CD4-positive, alpha-beta T cell treated with Interleukin-6 for 4 hours (primary cell): ENCODE measurements at regions not wholly inside any gene's neighbourhood (a gene's known extent, or its start where the extent isn't known, plus 50 kb on each side); places are given as distances from the start of the nearest gene placed in this dataset.
"Not testable (repeated sequence)": the region's sequence is repeated elsewhere in the genome, so short reads cannot be mapped to it uniquely, and the experiment has no call there.

Source experiments
- DNase-seq: peaks from one replicate; pipeline ENCODE4 v3.0.0-alpha.2; 2020; ENCODE audit warnings: mixed read lengths

DNA sequence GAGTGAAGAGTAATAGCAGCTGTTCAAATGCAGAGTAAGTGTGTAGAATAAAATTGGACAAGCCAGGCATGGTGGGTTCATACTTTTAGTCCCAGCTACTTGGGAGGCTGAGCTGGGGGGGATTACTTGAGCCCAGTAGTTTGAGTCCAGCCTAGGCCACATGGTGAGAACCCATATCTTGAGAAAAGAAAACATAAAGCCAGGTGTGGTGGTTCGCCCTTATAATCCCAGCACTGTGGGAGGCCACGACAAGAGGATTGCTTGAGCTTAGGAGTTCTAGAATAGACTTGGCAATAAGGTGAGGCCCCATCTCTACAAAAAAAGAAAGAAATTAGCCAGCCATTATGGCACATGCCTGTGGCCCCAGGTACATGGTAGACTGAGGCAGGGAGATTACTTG, 1241.1 kb downstream of the UQCRFS1 start:
- no peak for DNase-seq

DNA sequence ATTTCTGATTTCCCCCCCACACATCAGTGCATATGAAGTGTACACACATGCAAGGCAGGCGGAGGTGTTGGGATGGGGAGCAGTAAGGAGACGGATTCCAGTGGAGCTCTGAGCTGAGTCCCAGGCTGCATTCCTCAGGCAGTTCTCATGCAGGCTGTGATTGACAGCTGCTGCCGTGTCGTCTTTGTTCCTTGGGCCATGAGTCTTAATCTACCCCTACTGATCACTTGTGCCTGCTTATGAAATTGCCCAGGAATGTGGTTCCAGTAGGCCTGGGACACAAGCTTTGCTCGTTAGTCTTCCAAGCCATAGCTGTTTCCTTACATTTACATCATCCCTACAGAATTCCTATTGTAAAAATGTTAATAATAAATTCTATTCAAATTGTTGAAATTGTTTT, 1241.9 kb downstream of the UQCRFS1 start:
- no peak for DNase-seq

DNA sequence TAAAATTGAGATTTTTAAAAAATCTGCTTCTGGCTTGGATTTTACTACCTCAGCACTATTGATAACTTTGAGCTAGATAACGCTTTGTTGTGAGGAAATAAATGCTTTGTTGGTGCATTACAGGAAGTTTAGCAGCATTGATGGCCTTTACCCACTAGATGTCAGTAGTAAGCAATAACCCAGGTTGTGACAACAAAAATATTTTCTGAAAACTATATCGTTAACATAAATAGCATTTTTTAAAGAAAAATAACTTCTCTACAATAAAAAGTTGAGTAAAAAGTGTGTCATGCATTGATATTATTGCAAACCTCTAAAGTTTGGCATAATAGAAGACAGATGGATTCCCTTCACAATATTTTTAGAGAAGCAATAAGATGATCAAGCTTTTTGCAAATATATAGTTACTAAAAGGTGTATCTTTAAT, 1246.5 kb downstream of the UQCRFS1 start:
- no peak for DNase-seq

DNA sequence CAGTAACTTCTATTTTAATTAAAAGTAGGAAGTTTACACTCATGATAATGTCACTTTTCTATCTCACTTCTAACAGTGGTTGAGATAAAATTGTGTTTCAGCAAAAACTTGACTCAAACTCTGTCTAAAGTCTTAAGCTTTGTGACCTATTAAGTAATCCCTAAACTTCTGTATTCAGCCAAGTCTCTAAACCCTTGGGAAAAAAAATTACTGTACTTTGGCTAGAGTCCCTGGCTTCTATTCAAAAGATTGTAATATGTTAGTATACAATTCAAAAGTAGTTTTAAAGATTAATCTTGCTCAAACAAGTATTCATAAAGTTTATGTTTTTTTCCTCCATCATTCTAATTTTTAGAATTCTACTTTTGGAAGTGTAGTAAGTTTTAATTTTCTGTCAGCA, 1248.8 kb downstream of the UQCRFS1 start:
- DNase-seq = no peak

DNA sequence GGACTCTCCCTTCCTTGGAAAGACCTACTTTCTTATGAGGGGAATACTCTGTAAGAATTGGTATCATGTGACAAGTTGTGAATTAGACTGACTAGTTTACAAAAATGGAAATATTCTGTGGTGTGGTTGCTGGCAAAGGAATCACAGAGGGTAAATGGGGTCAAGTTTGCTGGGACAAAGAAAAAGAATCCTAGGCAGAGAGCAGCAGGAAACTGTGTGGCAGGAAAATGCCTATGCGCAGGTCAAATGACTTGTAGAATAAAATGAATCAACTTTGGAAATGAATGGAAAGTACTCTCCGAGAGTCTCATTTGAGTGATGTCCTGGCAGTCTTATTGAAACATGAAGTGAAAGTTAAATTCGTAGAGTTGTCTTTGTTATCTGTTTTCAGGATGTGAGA, 1250.7 kb downstream of the UQCRFS1 start:
- DNase-seq = no peak

DNA sequence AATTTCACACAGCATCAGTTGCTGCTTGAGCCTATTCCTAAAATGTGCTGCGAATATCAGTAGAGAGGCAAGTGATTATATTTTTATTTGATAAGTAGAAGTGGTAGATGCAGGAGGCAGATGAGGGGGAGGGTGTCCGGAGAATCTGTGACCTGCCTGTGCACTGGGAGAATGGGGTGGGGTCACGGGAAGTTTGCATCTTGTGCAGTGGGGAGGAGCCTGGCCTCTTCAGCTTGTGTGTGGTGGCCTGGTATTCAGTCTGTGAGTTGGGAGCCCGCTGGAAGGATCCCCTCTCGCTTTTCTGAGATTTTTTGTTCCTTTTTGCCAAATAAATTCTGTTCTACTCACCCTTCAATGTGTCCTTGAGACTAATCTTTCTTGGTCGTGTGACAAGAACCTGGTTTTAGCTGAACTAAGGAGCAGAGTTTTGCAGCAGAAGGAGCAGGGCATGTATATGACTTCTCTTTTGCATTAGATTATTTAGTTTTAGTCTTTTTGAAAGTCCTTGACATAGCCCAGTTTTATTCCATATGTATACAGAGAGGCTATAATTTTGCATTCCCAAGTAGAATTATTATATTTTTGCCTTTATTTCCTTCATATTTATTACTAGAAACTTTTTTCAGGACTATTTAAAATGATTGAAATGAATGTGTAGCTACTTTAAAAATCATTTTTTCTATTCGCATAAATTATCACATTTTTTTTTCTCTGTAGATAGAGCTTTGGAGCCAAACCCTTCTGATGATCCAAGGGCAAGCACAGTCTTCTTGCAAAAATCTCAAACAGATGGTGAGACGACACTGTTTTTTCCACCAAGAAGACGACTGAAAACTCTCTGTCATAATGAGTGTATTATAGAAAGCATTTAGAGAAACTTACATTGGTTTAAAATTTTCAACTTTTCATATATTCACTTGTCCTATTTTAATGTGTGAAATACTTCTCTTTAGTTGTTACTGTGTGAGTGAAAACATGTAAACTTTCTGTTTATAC, 1257.2 kb downstream of the UQCRFS1 start:
- DNase-seq = no peak

DNA sequence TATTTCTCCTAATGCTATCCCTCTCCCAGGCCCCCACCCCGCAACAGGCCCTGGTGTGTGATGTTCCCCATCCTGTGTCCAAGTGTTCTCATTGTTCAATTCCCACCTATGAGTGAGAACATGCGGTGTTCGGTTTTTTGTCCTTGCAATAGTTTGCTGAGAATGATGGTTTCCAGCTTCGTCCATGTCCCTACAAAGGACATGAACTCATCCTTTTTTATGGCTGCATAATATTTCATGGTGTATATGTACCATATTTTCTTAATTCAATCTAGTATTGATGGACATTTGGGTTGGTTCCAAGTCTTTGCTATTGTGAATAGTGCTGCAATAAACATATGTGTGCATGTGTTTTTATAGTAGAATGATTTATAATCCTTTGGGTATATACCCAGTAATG, 1270.3 kb downstream of the UQCRFS1 start:
- not testable (repeated sequence) for DNase-seq

DNA sequence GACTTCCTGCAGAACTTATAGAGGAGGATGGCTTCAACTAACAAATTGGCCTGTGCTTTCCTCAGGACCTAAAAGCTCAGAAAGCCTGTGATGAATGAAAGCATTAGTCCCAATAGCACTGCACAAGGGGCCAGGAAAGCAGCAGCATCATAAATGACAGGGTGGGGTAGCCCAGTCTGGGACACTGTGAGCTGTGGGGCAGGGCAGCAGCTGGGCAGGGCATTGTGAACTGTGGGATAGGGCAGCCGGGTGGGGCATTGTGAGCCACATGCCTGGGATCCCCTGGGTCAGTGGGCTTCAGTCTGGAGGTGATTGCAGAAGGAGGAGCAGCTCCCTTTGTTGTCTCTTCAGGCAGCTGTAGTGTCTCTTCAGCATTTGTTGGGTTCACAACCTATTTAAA, 1276.8 kb downstream of the UQCRFS1 start:
- DNase-seq = no peak

DNA sequence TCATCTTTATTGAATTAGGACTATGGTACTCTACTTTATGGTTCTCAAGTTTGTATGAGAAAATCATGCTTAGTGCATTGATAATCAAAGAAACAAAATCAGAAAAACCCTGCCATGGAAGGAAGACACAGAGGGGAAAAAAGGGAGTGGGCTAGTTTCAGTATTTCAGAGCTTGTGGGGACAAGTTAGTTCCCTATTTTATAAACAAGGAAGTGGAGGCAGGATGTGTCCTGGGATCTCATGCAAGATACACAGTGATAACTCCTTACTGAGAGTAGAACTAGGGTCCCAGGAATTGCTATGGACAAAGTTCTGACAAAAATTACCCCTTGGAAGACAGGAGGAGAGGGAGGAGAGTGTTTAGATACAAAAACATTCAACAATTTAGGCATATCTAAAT, 1277.3 kb downstream of the UQCRFS1 start:
- DNase-seq = no peak

DNA sequence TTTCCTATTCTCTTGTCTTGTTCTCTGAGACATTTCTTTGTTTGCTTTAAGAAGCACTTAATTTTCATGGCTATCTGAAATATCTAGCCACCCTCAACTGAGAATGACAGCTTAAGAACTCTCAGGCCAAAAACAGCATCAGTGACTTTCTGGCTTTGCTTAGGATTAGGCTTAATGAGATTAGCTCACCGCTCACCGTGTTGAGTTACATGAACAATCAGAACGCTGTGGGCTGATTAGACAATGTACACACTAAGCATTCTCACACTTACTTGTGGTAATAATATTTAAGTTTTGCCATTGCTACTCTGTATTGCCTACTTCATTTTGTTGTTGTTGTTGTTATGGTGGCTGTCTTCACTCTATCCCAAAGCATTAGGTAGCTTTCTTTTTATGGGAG, 1283.6 kb downstream of the UQCRFS1 start:
- no peak for DNase-seq

DNA sequence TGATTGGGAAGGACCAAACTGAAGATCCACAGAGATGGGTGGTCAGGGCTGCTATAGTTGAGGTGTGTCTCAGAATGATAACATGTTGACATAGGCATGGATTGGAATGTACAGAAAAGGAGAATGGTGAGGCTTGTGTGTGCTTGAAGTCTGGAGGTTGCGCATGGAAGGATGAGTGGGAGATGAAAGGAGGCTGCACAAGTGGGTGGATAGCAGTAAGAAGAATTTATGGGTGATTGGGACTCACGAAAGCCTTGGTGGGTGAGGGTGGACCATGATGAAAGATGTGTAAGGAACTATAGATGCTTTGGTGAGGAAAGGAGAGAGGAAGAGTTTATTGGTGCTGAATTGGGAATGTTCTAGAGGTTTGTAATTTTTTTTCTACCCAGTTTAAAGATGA, 1287.7 kb downstream of the UQCRFS1 start:
- DNase-seq = no peak

DNA sequence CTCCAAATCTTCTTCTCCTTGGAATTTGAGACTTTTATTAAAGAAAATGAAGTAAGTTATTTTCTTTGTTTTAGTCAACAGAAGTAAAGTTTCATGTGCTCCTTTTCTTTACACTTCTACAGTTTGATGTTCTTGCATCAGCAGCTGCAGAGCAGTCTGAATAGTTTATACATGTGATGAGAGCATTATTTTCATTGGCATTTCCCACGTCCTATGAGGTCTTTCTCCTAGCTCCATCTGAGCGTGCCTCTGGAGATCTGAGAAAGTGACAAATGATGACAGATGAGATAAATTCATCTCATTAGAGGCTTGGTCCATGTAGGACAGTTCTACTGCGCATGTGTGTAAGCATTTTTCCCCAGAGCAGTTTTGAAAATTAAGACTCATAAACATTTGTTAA, 1290.0 kb downstream of the UQCRFS1 start:
- DNase-seq = no peak

DNA sequence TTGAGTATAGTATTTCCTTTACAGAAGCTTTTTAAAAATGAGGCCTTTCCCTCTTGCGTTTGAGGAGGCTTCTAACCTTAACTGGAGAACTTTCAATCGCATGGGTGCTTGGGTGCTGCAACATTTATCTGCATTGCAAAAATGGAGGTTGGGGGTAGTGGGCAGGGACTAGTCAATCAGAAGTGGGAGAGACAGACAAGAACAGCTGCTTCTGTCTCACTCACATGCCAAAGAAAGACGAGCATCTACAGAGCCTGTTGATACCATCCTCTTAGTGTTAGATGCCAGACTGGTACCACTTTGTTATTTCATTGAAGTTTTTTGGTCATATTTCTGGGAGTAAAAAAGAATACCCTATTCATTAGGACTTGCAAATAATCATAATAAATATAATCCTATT, 1292.2 kb downstream of the UQCRFS1 start:
- DNase-seq = no peak

DNA sequence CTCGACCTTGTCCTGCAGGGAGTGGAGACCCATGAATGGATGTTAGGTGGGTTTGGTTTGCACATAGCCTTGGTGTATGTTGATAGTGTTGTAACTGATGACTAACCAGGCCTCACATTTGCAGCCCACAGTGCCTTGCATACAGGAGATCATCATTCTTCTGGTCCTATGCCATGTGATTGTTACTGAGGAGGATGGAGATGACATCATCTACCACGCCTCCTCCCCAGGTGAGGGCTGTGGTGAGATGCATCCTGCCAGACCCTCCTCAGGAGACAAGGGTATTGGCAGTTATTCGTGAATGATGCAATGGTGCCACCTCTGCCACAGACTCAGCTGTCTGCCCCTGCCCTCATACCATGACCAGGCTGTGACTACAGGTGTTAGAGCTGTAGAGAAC, 1294.1 kb downstream of the UQCRFS1 start:
- DNase-seq = no peak

DNA sequence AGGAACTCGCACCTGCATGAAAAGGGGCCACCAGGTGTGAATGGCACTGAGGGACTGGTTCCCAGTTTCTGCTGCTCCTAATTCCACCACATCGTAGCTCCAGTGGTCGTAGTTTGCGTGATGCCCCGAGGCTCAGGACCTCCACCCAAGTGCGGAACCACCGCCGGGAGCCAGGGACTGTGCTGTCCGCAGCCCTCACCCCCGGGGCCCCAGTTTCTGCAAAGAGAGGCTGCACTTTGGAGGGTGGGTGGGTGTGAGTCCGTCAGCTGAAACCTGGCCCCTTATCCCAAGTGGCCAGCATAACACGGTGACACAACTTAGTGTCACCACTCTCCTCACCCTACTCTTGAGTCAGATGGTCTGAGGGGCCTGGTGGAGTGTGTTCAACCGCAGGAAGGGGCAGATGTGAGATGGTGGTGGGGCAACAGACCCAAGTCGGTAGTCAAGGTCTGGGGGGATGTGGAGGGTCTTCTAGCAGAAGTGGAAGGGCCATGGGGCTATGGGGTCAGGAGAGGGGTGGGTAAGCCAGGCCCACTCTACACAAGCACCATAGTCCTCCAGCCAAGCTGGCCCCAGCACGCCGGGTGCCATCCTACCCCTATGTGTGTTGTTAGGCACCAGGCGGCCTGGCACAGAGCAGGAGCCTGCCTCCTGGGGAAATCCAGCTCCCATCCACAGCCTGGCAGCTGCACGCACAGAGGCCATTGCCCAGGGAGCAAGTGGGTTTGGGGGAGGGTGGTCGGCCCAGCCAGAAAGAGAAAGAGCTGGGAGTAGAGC, 1301.6 kb downstream of the UQCRFS1 start:
- no peak for DNase-seq

DNA sequence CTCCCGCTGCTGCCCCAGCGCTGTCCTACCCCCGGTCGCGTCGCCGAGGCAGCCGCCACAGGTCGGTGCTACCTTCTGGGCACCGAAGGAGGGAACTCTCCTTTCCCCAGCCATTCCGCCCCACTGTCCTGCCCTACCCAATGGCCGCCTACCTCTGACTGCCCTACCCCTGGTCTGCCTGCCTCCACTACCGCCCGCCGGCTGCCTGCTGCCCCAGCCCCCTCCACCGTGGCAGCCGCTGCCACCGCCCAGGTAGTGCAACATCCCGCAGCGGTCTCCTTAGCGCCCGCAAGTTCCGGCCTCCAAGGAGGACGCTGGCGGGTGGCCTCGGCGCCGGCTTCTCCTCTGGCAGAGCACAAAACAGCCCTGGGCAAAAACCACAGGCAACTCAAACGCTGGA, 1303.1 kb downstream of the UQCRFS1 start:
- no peak for DNase-seq

DNA sequence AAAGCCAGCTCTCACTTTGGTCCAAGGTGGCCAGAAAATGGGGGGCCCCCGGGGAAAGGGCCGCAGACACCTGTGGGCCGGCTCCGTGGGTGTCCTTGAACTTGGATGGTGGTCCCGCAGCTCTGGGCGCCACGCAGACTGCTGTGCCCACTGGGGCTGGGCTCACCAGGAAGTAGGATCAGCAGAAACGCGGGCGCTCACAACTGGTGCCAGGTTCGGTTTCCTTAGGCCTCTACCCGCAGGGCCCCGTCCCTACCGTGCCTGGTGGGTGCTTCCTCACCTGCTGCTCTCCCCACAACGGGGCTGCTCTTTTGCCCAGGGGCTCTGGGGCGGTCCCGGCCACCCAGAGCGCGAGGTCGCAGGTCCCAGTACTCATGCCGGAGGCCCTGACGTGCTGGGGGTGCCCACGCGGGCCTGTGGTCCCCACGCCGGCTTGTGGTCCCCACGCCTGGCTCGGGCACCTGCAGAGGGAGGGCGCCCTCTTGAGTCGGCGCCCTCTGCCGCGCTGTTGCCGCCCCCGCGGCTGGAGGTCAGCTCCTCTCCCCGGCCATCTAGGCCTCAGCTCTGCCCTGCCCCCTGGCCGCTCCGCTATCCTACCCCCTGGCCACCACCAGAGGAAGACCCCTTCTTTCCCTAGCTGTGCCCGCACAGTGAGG, 1303.6 kb downstream of the UQCRFS1 start:
- no peak for DNase-seq

DNA sequence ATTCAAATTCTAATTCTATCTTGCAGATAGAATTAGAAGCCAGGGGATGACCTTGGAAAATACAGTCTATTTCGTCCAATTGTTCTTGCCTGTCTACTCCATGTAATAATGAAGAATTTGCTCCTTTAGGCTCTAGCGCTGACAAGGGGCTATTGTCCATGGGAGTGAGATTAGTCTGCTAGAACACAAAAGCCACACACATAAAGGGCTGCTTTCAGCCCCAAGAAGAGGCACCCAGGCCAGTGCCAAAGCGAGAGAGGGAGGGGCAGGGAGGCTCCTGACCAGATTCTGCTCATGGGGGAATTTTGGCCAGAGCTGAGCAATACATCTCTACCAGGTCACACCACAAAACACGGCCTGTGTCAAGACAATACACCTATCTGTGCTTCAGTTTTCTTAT, 1306.9 kb downstream of the UQCRFS1 start:
- no peak for DNase-seq

DNA sequence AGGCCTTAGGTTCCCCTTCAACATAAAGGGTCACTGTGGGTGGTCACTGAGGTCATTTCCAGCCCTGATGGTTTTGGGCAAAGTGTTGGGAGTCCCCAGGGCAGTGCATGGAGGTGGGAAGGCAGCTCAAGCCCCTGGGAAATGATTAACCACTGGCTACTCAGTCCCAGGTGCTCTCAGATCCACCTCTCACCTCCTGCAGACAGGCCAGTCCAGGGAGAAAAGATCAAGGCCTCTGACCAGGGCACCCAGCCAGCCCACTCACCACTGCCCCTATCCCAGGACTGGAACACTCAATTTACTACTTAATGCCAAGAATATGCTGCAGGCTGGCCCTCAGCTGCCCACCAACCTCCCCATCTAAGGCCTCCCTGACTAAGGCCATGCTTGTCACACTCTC, 1307.9 kb downstream of the UQCRFS1 start:
- DNase-seq = no peak

DNA sequence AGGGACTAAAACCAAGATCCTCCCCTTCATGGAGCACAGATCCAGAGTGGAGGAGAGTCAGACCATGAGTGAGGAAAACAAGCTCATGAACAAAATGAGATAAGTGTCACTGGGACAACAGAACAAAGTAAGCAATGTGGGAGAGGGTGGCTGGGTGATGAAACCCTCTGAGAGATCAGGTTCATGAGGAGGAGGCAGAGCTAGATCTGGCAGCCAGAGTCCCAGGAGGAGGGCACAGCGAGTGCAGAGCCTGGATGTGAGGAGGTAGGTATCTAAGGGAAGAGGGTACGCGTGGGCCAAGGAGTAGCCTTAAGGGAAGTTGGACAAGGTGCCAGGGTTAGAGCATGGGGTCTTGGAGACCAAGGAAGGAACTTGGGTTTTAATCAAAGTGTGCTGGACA, 1311.9 kb downstream of the UQCRFS1 start:
- no peak for DNase-seq

DNA sequence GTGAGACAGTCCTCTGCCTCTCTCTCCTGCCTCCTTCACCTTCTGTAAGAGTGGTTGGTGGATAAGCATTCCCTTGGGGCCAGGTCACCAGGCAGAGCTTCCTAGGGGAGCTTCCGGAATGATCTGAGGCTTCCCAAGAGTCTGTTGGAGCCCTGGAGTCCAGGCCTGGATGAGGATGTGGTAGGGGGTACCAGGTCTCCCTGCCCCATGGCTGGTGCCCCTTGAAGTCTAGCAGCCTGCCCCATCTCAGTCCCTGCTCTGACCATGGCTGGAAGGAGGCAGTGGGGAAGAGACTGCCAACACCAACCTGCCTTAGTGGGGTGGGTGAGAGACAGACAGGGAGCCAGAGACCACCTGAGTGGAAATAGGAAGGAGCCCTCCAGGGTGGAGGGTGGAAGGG, 1316.9 kb downstream of the UQCRFS1 start:
- no peak for DNase-seq

DNA sequence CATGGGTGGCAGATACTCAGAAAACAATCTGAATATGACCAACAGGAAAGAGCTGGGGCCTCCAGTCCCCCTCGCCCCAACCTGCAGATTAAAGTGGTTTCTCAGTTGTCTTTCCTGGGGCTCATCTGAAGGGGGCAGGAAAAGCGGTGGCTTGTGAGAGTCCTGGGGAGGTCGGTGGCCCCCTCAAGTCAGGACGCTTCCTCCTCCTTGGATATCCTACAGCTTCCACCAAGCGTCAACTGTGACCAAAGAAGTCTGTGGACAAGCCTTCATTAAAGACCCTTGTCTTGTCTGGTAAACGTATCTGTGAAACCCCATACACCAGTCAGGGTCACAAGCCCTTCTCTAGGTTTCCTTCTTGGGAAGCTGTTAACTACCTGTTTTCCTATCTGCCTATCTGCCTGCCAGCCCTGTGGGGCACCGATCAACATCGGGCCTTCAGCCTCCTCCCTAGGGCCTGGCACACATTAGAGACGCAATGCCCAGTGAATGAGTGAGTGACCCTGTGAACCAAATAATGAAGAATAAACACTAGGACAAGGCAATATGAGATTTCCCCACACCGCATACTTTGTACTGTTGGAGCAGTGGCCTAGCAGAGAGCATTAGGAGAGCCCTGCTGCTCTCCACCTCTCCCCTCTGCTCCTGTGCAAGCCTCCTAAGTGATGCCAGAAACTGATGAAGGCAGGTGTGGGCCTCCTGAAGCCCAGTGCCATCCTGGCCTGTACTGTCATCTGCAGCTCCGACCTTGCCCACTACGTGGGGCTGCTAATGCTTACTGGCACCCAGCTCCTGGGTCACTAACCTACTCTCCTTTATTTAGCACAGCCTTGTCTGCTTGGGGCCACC, 1317.8 kb downstream of the UQCRFS1 start:
- DNase-seq = no peak

DNA sequence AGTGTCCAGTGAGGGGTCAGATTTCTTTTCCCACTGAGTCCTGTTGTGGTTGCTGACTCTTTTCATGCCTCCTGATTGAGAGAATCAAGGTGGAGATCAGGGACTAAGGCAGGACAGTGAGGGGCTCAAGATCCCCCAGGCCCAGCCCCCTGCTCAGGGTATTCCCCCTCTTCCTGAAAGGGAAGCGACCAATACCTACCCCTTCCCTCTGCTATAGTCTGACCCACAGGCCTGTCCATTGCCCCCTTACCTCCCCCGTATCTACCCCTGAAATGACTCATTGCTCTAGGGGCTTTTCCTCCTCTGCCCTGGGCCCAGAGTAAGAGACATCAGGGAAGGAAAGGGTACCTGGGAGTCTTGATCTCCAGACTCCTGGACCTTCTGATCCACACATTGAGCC, 1320.5 kb downstream of the UQCRFS1 start:
- no peak for DNase-seq
